BE2C (cell line): ENCODE measurements at regions not wholly inside any gene's neighbourhood (a gene's known extent, or its start where the extent isn't known, plus 50 kb on each side); places are given as distances from the start of the nearest gene placed in this dataset.
A peak's percentile ranks its signal among the peaks of the same experiment; 100 is the strongest.

Experiments used
- DNase-seq: peaks from one replicate; pipeline ENCODE4 v3.0.0-alpha.2; 2020
- H3K27me3 ChIP-seq: fragments of 250-450 bp; sonication (Bioruptor Pico); 2 replicates; pipeline ENCODE4 v1.5.1; 2020; ENCODE audit warnings: mild to moderate bottlenecking
- H3K36me3 ChIP-seq: fragments of 250-450 bp; sonication (Bioruptor Pico); 2 replicates; pipeline ENCODE4 v1.5.1; 2020; ENCODE audit warnings: mild to moderate bottlenecking
- H3K4me1 ChIP-seq: fragments of 250-450 bp; sonication (Bioruptor Pico); 2 replicates; pipeline ENCODE4 v1.5.1; 2020
- H3K4me3 ChIP-seq: 2 replicates; pipeline ENCODE4 v1.5.1; 2011; ENCODE audit warnings: low read depth, low read length
- H3K9me3 ChIP-seq: fragments of 250-450 bp; sonication (Bioruptor Pico); 2 replicates; pipeline ENCODE4 v1.5.1; 2020
- CTCF ChIP-seq: IDR thresholded peaks from 2 replicates; pipeline ENCODE4 v1.5.1; 2012; ENCODE audit warnings: mild to moderate bottlenecking, low read depth, low read length

DNA sequence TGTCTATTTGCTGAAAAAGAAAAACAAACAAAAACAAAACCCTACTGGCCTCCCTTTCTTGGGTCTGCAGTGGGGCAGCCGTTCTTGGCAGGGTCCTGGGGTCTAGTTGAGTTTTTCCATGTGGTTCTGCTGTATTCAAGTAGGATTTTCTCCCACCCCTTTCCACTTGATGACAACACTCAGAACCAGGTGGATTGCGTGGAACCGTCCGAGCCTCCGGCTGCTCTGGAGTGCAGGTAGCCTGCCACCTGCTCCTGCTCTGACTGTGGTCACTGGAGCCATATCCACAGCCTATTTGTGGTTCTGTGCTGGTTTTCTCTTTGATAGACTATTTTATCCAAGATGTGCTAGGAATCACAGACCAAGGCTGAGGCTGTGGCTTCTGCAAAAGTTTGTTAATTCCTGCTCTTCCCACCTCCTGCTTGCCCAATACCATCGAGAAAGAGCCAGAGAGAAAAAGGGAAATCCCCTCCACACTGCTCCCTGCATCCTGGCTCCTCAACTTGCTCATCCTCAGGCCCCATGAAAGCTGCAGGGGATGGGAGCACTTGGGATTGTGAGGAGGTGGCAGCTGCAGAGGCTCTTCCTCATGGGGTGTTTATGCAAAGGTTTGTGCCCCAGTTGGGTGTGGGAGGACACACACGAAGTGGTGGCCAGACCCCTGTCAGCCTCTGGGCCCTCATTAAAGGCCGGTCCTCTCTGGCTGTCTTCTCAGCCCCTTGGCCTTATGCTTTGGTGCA lies 377.8 kb upstream of the TNRC6C start:
- H3K36me3 ChIP-seq, result no peaks in the 10 kb centered on the region
- no peaks in the 10 kb centered on the region for H3K4me1 ChIP-seq
- TF ChIP-seq CTCF, result no peak
- H3K4me3 ChIP-seq, result no peak overlapping the region
- DNase-seq, result no peak
- H3K9me3 ChIP-seq, result no peaks in the 10 kb centered on the region
- no peaks in the 10 kb centered on the region for H3K27me3 ChIP-seq

DNA sequence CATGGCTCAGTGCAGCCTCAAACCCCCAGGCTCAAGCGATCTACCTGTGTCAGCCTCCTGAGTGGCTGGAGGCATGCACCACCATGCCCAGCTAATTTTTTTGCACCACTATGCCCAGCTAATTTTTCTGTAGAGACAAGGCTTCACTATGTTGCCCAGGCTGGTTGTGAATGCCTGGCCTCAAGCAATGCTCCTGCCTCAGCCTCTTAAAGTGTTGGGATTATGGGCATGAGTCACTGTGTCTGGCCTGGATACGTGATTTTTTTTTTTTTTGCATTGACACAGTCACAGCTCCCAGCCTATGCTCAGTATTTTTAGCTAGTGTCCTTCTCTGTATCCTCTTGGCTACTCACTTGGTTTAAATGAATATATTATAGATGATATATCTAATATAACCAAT lies 377.0 kb upstream of the TNRC6C start:
- Histone ChIP-seq H3K4me3 (no peak overlapping the region), H3K4me1 (no peaks in the 10 kb centered on the region), H3K9me3 (no peaks in the 10 kb centered on the region), H3K27me3 (no peaks in the 10 kb centered on the region), H3K36me3 (no peaks in the 10 kb centered on the region)
- TF ChIP-seq CTCF, result no peak
- DNase-seq, result no peak

DNA sequence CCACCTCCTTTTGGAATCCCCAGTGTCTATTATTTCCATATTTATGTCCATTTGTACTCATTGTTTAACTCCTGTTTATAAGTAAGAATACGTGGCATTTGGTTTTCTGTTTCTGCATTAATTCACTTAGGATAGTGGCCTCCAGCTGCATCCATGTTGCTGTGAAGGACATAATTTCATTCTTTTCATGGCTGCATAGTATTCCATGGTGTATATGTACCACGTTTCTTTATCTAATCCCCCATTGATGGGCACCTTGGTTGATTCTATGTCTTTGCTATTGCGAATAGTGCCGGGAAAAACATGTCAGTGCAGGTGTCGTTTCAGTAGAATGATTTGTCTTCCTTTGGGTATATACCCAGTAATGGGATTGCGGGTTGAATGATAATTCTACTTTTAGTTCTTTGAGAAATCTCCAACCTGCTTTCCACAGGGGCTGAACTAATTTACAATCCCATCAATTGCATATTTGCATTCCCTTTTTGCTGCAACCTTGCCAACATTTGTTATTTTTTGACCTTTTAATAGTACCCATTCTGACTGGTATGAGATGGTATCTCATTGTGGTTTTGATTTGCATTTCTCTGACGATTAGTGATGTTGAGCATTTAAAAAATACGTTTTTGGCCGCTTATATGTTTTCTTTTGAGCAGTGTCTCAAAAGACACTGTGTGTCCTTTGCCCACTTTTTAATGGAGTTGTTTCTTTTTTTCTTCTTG lies 373.2 kb upstream of the TNRC6C start:
- H3K36me3 ChIP-seq, result no peaks in the 10 kb centered on the region
- H3K9me3 ChIP-seq, result no peaks in the 10 kb centered on the region
- no peak for DNase-seq
- no peaks in the 10 kb centered on the region for H3K27me3 ChIP-seq
- no peaks in the 10 kb centered on the region for H3K4me1 ChIP-seq
- no peak for TF ChIP-seq CTCF
- H3K4me3 ChIP-seq, result no peak overlapping the region

GRCh38 chr17:77590951-77591735 lies 367.4 kb upstream of the TNRC6C start:
- Histone ChIP-seq H3K27me3 (no peaks in the 10 kb centered on the region), H3K9me3 (no peaks in the 10 kb centered on the region), H3K4me1 (peaks cover 17% of the 10 kb centered on the region), H3K4me3 (no peak overlapping the region), H3K36me3 (no peaks in the 10 kb centered on the region)
- DNase-seq, result no peak
- no peak for TF ChIP-seq CTCF

DNA sequence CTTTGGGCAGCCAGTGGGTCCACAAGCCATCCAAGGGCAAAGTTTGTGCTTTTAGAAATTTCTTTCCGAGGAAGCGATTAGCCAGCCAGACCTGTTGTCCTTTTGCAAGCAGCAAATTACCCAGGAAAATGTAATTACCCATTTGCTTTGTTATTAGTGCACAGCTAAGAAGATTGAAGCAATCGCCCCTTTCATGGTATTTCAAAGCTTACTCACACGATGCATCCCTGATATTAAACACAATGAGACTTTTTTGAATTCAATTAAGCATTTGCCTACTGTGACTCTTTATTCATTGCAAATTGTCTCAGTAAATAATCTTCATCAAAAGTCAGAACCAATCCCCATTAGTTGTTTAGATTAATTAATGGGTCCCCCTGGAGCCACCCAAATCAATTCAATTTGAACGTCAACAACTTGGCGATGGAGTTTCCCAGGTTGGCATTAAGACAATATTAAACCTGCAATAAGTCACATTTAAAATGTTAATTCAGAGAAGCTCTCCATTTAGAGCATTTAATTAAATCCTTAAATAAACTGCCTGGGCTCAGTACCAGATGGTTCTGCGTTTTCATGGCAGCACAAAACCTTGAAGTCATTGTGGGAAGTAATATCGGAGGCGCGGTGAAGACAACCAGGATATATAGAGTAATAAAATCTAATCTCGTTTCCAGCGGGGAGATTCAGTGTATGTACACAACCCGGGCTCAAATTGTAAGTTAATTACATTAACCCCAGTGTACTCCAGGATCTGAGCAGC lies 366.2 kb upstream of the TNRC6C start:
- H3K36me3 ChIP-seq, result no peaks in the 10 kb centered on the region
- H3K27me3 ChIP-seq, result no peaks in the 10 kb centered on the region
- H3K4me3 ChIP-seq, result peak overlapping the region; percentile 38
- TF ChIP-seq CTCF, result no peak
- peaks cover 17% of the 10 kb centered on the region for H3K4me1 ChIP-seq
- peak; percentile 40 for DNase-seq
- no peaks in the 10 kb centered on the region for H3K9me3 ChIP-seq
